B cell (primary cell): ENCODE measurements at regions not wholly inside any gene's neighbourhood (a gene's known extent, or its start where the extent isn't known, plus 50 kb on each side); places are given as distances from the start of the nearest gene placed in this dataset.

ENCODE experiments used
- ATAC-seq: fragments of 200-7000 bp; cut with Tn5 transposase; one replicate; pipeline ENCODE4 v1.10.0; 2021; ENCODE audit warnings: low read depth, mild to moderate bottlenecking, moderate number of reproducible peaks, moderate library complexity
- CTCF ChIA-PET: fragments of 350-600 bp; sonication (Branson Sonifier 250); formaldehyde crosslinking; loops from one replicate; lab custom pipeline; 2021; ENCODE audit warnings: antibody characterized with exemption, inconsistent platforms; lab: Charles Lee
- POLR2A ChIA-PET: fragments of 350-600 bp; sonication (Branson Sonifier 250); formaldehyde crosslinking; loops from one replicate; lab custom pipeline; 2021; ENCODE audit warnings: antibody characterized with exemption; lab: Charles Lee
- DNase-seq: peaks from one replicate; pipeline ENCODE4 v3.0.0; 2013
- H2AFZ ChIP-seq: 2 replicates; pipeline ENCODE4 v1.6.1; 2012; ENCODE audit warnings: mild to moderate bottlenecking, low read depth, low read length; ENCODE audit not compliant: insufficient read depth, poor library complexity, severe bottlenecking
- H3K27ac ChIP-seq, 2 donors: 1 replicate in 1 of 2; 2 replicates in 1 of 2; pipeline ENCODE4 v1.5.1; 2012 to 2013; ENCODE audit warnings: low read length in 2 of 2, mild to moderate bottlenecking in 2 of 2, moderate library complexity in 1 of 2
- H3K27me3 ChIP-seq, 4 experiments: fragments of 200-600 bp in 1 of 4; sonication (generic) in 1 of 4; replicated peaks in 1 of 4; 1 replicate in 2 of 4; 2 replicates in 2 of 4; pipeline versions ENCODE4 v1.6.1 to v1.7.0; 2013 to 2016; ENCODE audit warnings: low read length in 3 of 4, mild to moderate bottlenecking in 2 of 4, mixed read lengths in 1 of 4, moderate library complexity in 1 of 4; ENCODE audit not compliant: insufficient read depth in 4 of 4, control insufficient read depth in 3 of 4; ENCODE audit errors: control extremely low read depth in 1 of 4
- H3K36me3 ChIP-seq, 2 experiments: replicated peaks in 1 of 2; 1 replicate in 1 of 2; 2 replicates in 1 of 2; pipeline versions ENCODE4 v1.6.1 to v1.7.1; 2013; ENCODE audit warnings: low read length in 1 of 2; ENCODE audit not compliant: insufficient read depth in 2 of 2, control insufficient read depth in 1 of 2; ENCODE audit errors: control extremely low read depth in 1 of 2, extremely low read depth in 1 of 2
- H3K4me1 ChIP-seq, 2 donors: fragments of 200-600 bp in 1 of 2; sonication (generic) in 1 of 2; 1 replicate in 1 of 2; 2 replicates in 1 of 2; pipeline versions ENCODE4 v1.5.1 to v1.6.1; 2013 to 2017; ENCODE audit warnings: low read length in 2 of 2; ENCODE audit not compliant: control insufficient read depth in 2 of 2, insufficient read depth in 2 of 2
- H3K4me2 ChIP-seq: replicated peaks from 2 replicates; pipeline ENCODE3; 2012; ENCODE audit warnings: mild to moderate bottlenecking, low read depth, low read length; ENCODE audit not compliant: poor library complexity, severe bottlenecking
- H3K4me3 ChIP-seq, 5 experiments: fragments of 200-600 bp in 1 of 5; sonication (generic) in 1 of 5; 1 replicate in 3 of 5; 2 replicates in 2 of 5; pipeline versions ENCODE4 v1.5.1 to v1.7.0; 2011 to 2016; ENCODE audit warnings: low read length in 4 of 5, mild to moderate bottlenecking in 4 of 5, low read depth in 2 of 5, control low read depth in 1 of 5, moderate library complexity in 1 of 5; ENCODE audit not compliant: insufficient read depth in 1 of 5; ENCODE audit errors: control extremely low read depth in 1 of 5, extremely low read depth in 1 of 5
- H3K79me2 ChIP-seq: fragments of 200-600 bp; sonication (generic); one replicate; pipeline ENCODE4 v1.6.0; 2016; ENCODE audit warnings: low read length; ENCODE audit not compliant: control insufficient read depth, insufficient read depth
- H3K9ac ChIP-seq: fragments of 200-600 bp; sonication (generic); 2 replicates; pipeline ENCODE4 v1.6.1; 2017; ENCODE audit warnings: mild to moderate bottlenecking, low read length, moderate library complexity
- H3K9me3 ChIP-seq, 3 donors: one replicate each; pipeline versions ENCODE4 v1.6.1 to v1.7.1; 2013; ENCODE audit warnings: low read length in 2 of 3; ENCODE audit not compliant: control insufficient read depth in 2 of 3, insufficient read depth in 1 of 3; ENCODE audit errors: control extremely low read depth in 1 of 3
- H4K20me1 ChIP-seq: 2 replicates; pipeline ENCODE4 v1.6.0; 2012; ENCODE audit warnings: mild to moderate bottlenecking, low read length; ENCODE audit not compliant: insufficient read depth, control insufficient read depth, poor library complexity, severe bottlenecking
- H3K27ac Mint-ChIP-seq: one replicate; pipeline ENCODE4 v1.8.0; 2021; ENCODE audit warnings: mixed read lengths
- H3K27me3 Mint-ChIP-seq: one replicate; pipeline ENCODE4 v1.8.0; 2021; ENCODE audit warnings: mixed read lengths
- H3K4me1 Mint-ChIP-seq: one replicate; pipeline ENCODE4 v1.8.0; 2021; ENCODE audit warnings: mixed read lengths
- H3K4me3 Mint-ChIP-seq: one replicate; pipeline ENCODE4 v1.8.0; 2021; ENCODE audit warnings: mixed read lengths
- H3K9me3 Mint-ChIP-seq: one replicate; pipeline ENCODE4 v1.8.0; 2022; ENCODE audit warnings: mixed read lengths; ENCODE audit not compliant: insufficient read depth
- CTCF ChIP-seq: fragments of 200-600 bp; IDR thresholded peaks from one replicate; pipeline ENCODE4 v1.8.0; 2022; ENCODE audit warnings: antibody characterized with exemption, mild to moderate bottlenecking
- EZH2 ChIP-seq: IDR thresholded peaks from 2 replicates; pipeline ENCODE4 v1.6.1; 2012; ENCODE audit warnings: borderline replicate concordance, low read depth, mild to moderate bottlenecking, moderate library complexity, low read length; ENCODE audit not compliant: insufficient read depth, poor library complexity, severe bottlenecking
- WGBS: methylation state at CpG from one replicate; pipeline ENCODE4 v1.1.5; 2013; ENCODE audit warnings: missing lambda C conversion rate; ENCODE audit not compliant: insufficient coverage; 5-methylcytosine and 5-hydroxymethylcytosine counted together
- intact Hi-C: fragments of 100-400 bp; cut with micrococcal nuclease; formaldehyde crosslinking; loops from one replicate; pipeline ENCODE4 v1.10.0; 2022

DNA sequence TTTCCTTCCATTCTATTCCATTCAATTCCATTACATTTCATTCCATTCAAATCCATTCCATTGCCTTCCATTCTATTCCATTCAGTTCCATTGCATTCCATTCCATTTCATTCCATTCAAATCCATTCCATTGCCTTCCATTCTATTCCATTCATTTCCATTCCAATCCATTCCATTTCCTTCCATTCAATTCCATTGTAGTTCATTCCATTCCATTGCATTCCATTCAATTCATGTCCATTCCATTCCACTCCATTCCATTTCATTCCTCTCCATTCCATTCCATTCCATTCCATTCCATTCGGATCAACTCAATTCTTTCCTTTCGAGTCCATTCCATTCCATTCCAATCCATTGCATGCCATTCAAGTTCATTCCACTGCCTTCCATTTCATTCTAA lies 1128.3 kb downstream of the RPIA start:
- POLR2A ChIA-PET, result no interaction called here
- Histone ChIP-seq H3K27ac (no peak overlapping the region), H3K4me3 (no peak overlapping the region), H4K20me1 (no peaks in the 10 kb centered on the region), H2AFZ (no peak overlapping the region), H3K4me1 (no peaks in the 10 kb centered on the region), H3K79me2 (no peaks in the 10 kb centered on the region), H3K4me2 (no peak overlapping the region), H3K36me3 (no peaks in the 10 kb centered on the region), H3K9me3 (peaks cover 20 to 97% (median 41%) of the 10 kb centered on the region in 3 donors), H3K9ac (no peak overlapping the region), H3K27me3 (no peaks in the 10 kb centered on the region)
- no peak for ATAC-seq
- H3K27ac Mint-ChIP-seq, result no peak overlapping the region
- H3K9me3 Mint-ChIP-seq, result peaks cover 54% of the 10 kb centered on the region
- no peaks in the 10 kb centered on the region for H3K4me1 Mint-ChIP-seq
- H3K27me3 Mint-ChIP-seq, result no peaks in the 10 kb centered on the region
- no peak for DNase-seq
- intact Hi-C loops, result no loop called here
- CTCF ChIA-PET, result no interaction called here
- no peak overlapping the region for H3K4me3 Mint-ChIP-seq
- TF ChIP-seq EZH2, result no peak
- TF ChIP-seq CTCF, result no peak
- WGBS, result 88% methylated on average over 2 of the region's 2 CpGs

DNA sequence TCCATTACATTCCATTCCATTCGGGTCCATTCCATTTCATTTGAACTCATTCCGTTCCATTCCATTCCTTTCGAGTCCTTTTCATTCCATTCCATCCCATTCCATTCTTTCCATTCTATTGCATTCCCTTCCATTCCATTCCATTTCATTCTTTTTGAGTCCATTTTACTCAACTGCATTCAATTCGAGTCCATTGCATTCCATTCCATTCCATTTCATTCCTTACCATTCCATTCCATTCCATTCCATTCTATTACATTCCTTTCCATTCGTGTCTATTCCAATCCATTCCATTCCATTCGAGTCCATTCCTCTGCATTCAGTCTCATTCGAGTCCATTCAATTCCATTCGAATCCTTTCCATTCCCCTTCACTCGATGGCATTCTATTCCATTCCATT lies 1128.8 kb downstream of the RPIA start:
- peaks cover 55% of the 10 kb centered on the region for H3K9me3 Mint-ChIP-seq
- H3K36me3 ChIP-seq, result no peaks in the 10 kb centered on the region
- no peak overlapping the region for H3K4me3 Mint-ChIP-seq
- no peaks in the 10 kb centered on the region for H3K4me1 Mint-ChIP-seq
- H3K4me1 ChIP-seq, result no peaks in the 10 kb centered on the region
- H3K79me2 ChIP-seq, result no peaks in the 10 kb centered on the region
- ATAC-seq (no peak), DNase-seq (no peak)
- peaks cover 19 to 97% (median 42%) of the 10 kb centered on the region in 3 donors for H3K9me3 ChIP-seq
- H3K9ac ChIP-seq, result no peak overlapping the region
- TF ChIP-seq CTCF (no peak), EZH2 (no peak)
- no peak overlapping the region for H3K4me3 ChIP-seq
- H4K20me1 ChIP-seq, result no peaks in the 10 kb centered on the region
- no peak overlapping the region for H3K4me2 ChIP-seq
- H3K27me3 ChIP-seq, result no peaks in the 10 kb centered on the region
- H3K27ac Mint-ChIP-seq, result no peak overlapping the region
- ChIA-PET POLR2A (no interaction called here), CTCF (no interaction called here)
- no peak overlapping the region for H3K27ac ChIP-seq
- H3K27me3 Mint-ChIP-seq, result no peaks in the 10 kb centered on the region
- no peak overlapping the region for H2AFZ ChIP-seq
- intact Hi-C loops, result no loop called here
- WGBS, result 79% methylated on average over 9 of the region's 9 CpGs
